Mucosa of descending colon (tissue), 3 donors: ENCODE measurements at regions not wholly inside any gene's neighbourhood (a gene's known extent, or its start where the extent isn't known, plus 50 kb on each side); places are given as distances from the start of the nearest gene placed in this dataset.

ENCODE experiments used
- ATAC-seq: fragments of 200-7000 bp; cut with Tn5 transposase; one replicate; pipeline ENCODE4 v1.9.1; 2020; ENCODE audit warnings: mild to moderate bottlenecking, moderate library complexity
- DNase-seq, 3 donors: peaks; one replicate each; pipeline ENCODE4 v3.0.0-alpha.2; 2020
- H3K36me3 ChIP-seq: fragments of 200-600 bp; one replicate; pipeline ENCODE4 v1.8.0; 2021; ENCODE audit warnings: low read depth, mild to moderate bottlenecking
- H3K4me1 ChIP-seq: fragments of 200-600 bp; one replicate; pipeline ENCODE4 v1.8.0; 2021; ENCODE audit warnings: low read depth, mild to moderate bottlenecking
- H3K4me3 ChIP-seq: fragments of 200-600 bp; one replicate; pipeline ENCODE4 v1.8.0; 2021; ENCODE audit warnings: mild to moderate bottlenecking
- H3K9me3 ChIP-seq: fragments of 200-600 bp; one replicate; pipeline ENCODE4 v1.8.0; 2021; ENCODE audit warnings: mild to moderate bottlenecking
- intact Hi-C, 2 donors: fragments of 100-400 bp; cut with DNase I in 1 of 2; cut with micrococcal nuclease in 1 of 2; formaldehyde crosslinking; loops; one replicate each; pipeline versions ENCODE4 v1.11.0 to v1.11.1; 2022; cut with DNase I, micrococcal nuclease
- TF ChIP-seq, protein P1 (sequence below): fragments of 200-600 bp; IDR thresholded peaks from one replicate; pipeline ENCODE4 v1.8.0; 2022; ENCODE audit warnings: antibody characterized with exemption, mild to moderate bottlenecking
- donor health status: DM: no; HTN: no; CAD: no; lungs with moderate emphysema.
- donor health status: DM: no; HTN: no; CAD: no.
- donor health status: DM: no; HTN: yes; CAD: no.

DNA sequence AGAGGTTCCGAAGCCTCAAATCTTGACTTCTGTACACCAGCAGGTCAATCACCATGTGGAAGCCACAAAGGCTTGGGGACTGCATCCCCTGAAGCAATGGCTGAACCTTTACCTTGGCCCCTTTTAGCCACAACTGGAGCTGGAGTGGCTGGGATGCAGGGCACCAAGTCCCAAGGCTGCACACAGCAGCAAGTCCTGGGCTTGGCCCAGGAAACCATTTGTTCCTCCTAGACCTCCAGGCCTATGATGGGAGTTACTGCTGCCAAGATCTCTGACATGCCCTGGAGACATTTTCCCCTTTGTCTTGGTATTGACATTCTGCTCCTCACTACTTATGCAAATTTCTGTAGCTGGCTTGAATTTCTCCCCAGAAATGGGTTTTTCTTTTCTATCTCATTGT is 285.9 kb downstream of the ASXL3 start:
- ATAC-seq (no peak), DNase-seq (no peak)
- intact Hi-C loops, result no loop called here
- H3K4me3 ChIP-seq, result no peak overlapping the region
- H3K36me3 ChIP-seq, result no peaks in the 10 kb centered on the region
- H3K4me1 ChIP-seq, result no peaks in the 10 kb centered on the region
- TF ChIP-seq, protein P1, sequence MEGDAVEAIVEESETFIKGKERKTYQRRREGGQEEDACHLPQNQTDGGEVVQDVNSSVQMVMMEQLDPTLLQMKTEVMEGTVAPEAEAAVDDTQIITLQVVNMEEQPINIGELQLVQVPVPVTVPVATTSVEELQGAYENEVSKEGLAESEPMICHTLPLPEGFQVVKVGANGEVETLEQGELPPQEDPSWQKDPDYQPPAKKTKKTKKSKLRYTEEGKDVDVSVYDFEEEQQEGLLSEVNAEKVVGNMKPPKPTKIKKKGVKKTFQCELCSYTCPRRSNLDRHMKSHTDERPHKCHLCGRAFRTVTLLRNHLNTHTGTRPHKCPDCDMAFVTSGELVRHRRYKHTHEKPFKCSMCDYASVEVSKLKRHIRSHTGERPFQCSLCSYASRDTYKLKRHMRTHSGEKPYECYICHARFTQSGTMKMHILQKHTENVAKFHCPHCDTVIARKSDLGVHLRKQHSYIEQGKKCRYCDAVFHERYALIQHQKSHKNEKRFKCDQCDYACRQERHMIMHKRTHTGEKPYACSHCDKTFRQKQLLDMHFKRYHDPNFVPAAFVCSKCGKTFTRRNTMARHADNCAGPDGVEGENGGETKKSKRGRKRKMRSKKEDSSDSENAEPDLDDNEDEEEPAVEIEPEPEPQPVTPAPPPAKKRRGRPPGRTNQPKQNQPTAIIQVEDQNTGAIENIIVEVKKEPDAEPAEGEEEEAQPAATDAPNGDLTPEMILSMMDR, result no peak
- peaks cover 24% of the 10 kb centered on the region for H3K9me3 ChIP-seq

DNA sequence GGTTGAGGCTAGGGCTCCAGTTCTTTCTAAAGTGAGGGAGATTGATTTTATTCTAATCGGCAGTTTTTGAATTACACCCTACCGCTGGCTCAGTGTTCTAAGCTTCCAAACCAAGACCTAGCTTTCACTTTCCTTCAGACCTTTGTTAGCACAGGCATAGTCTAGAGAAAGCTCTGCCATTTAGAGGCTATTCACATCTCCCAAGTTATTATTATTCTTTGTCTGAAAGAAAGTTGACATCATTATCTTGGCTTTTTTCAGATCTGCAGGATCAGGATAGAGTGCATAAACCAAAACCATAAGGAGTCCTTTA is 276.8 kb downstream of the ASXL3 start:
- Histone ChIP-seq H3K4me3 (no peak overlapping the region), H3K4me1 (no peaks in the 10 kb centered on the region), H3K9me3 (no peaks in the 10 kb centered on the region), H3K36me3 (no peaks in the 10 kb centered on the region)
- no peak for ATAC-seq
- intact Hi-C loops, result no loop called here
- no peak for DNase-seq
- TF ChIP-seq, protein P1, result no peak

- no peaks in the 10 kb centered on the region for H3K36me3 ChIP-seq
Observed at GRCh38 chr18:33854086-33854826, 276.2 kb downstream of the ASXL3 start.

GRCh38 chr18:33853187-33853586 is 275.2 kb downstream of the ASXL3 start:
- Histone ChIP-seq H3K9me3 (no peaks in the 10 kb centered on the region), H3K4me1 (no peaks in the 10 kb centered on the region), H3K36me3 (no peaks in the 10 kb centered on the region), H3K4me3 (no peak overlapping the region)
- DNase-seq (no peak), ATAC-seq (no peak)
- intact Hi-C loops, result no loop called here
- TF ChIP-seq, protein P1, result no peak

More at GRCh38 chr18:33854086-33854826, 276.2 kb downstream of the ASXL3 start:
- TF ChIP-seq, protein P1, result no peak
- no peaks in the 10 kb centered on the region for H3K4me1 ChIP-seq
- H3K9me3 ChIP-seq, result no peaks in the 10 kb centered on the region
- no peak for DNase-seq
- intact Hi-C loops, result no loop called here
- ATAC-seq, result no peak
- H3K4me3 ChIP-seq, result no peak overlapping the region

DNA sequence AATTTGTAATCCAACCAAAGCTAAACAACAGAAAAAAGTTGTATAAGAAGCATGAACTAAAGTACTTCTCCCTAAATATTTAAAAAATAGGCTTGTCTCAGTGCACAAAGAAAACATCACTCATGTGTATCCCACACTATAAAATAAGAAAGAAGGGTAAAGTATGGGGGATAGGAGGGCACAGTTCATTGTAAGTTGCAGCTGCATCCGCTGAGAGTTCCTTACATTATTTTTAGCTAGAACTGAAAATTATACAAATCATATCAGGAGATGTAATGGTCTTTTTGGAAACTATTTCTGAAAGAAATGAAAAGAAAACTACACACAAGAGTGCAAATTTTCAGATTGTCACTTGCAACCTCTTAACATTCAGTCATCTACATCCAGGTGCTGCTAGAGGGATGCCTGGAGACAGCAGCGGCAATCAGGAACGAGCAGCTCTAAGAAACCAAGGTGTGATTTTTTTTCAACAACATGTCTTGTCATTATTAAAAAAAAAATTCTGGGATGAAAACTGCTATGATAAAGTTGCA is 273.6 kb downstream of the ASXL3 start:
- H3K4me3 ChIP-seq, result no peak overlapping the region
- intact Hi-C loops, result no loop called here

More for the DNA sequence above, 273.6 kb downstream of the ASXL3 start:
- no peaks in the 10 kb centered on the region for H3K4me1 ChIP-seq
- ATAC-seq (no peak), DNase-seq (no peak)
- no peaks in the 10 kb centered on the region for H3K9me3 ChIP-seq
- no peaks in the 10 kb centered on the region for H3K36me3 ChIP-seq
- TF ChIP-seq, protein P1, result no peak
